ENCODE measurements at regions not wholly inside any gene's neighbourhood (a gene's known extent, or its start where the extent isn't known, plus 50 kb on each side); places are given as distances from the start of the nearest gene placed in this dataset.

DNA sequence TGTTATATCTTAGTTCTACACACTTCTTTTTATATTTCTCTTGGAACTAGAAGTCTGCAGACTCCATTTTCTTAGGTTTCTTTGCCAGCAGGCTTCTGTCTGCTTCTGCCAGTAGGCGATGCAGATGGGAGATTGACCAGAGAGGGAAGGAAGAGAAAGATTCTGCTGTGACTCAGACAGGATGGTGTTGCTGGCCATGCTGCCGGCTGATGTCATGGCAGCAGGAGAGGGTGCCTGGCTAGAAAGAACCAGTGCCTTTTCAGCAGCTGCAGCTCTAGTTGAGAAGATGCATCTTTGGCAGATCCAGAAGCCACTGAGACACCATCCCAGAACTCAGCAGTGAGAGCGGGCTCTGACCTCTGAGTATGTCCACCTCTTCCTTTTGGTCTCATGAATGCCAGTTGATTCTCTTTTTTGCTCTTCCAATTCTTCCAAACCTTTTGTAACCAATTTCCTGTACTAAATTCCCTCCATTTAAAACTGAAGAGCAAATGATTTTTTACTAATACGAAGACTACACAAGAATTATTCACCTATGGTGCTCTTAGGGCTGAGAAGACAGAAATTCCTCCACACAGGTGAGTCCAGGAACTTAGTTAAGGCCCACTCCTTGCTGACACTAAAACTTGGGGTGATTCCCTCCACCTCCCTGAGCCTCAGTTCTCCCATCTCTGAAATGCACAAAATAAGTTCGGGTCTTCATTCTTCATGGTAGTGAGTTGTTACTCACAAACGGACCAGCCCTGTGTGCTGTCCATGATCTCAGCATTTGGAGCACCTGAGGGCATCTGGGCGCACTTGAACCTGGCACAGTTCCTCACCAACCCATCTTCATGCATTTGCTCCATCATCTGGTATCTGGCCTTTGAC is 200.7 kb downstream of the MYCN start:
- DNase-seq: no peak

DNA sequence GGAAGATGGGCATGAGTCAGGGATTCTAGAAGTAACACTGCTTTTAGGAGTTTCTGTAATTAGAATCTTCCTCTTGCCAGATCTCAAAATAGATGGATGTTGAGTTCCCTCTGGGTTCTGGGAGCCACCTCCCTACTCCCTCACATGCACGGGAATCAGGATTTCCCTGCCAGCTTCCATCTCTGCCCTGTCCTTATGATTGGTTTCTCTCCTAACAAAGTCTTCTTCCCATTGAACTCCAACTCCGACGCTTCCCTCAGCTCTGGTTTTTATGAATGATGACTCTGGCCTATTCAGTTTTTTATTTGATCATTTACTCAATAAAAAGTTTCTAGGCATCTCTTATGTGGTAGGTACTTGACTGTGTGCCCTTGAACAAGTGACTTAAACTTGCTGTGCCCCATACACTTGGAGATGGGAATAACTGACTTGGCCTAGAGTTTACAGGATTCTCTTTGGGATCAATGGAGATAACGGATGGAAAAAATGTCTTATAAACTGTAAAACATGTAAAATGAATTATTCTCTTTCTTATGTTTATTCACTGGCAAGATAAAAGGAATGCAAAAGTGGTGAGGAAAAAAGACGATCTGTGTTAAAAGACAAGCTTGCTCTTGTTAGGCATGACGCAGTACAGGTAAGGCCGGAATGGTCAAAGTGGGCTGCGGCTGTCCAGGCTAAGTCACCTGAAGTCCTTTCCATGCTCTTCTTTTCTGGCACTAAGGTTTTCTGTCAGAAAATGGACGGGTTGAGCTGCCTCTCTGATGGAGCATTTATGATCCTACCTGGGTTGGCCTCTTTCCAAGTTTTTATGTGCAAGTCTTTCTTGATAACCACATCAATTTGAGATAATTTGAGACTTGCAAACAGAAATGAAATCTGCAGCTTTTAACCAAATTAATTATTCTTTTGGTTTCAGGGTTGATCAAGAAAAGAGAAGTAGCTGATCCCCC is 199.6 kb downstream of the MYCN start:
- peak; percentile 17 for DNase-seq

- no peak for DNase-seq
Observed at GRCh38 chr2:16138811-16139662, 198.7 kb downstream of the MYCN start.

DNA sequence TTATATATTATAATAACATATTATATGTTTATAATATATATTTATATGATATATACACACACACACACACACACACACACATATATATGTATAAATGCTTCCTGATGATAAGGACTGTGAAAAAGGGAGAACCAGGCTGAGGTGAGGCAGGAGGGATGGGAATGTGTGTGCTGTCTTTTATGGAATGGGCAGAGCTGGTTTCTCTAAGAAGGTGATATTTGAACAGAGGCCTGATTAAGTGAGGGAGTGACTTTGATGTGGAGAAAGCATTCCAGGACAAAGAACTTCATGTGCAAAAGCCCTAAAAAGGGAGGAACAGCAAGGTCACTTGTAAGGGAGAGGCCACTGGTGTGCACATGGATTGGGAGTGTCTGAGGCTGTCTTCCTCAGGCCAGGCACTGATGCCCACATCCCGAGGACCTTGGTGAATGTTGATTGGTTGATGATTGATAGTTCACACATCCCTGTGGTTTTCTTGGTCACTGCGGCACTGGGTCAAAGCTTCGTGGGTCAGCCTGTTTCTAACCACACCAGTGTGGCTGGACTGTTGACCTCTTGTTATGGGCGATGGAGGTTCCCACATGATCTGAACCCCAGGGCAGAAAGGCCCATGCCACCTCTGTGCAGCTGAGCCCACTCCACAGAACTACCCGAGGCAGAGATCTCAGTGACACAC is 196.9 kb downstream of the MYCN start:
- no peak for DNase-seq

DNA sequence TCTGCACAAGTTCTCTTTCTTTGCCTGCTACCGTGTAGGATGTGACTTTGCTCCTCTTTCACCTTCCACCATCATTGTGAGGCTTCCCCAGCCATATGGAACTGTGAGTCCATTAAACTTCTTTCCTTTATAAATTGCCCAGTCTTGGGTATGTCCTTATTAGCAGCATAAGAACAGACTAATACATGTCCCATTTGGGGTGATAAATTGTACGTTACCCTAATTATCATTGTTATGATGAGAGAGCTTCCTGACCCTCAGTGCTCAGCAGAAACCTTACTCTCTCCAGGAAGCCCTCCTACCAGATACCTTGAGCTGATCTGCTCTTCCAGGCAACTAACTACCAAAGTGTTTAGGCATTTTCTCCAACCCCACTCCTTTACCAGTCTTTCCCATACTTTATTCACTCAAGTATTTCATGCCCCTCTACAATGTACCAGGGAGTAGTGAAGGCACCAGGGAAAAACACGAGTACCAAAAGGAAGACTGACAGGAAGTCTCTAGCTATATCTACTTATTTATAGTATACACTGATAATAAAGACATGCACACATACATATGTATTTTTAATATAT is 196.2 kb downstream of the MYCN start:
- no peak for DNase-seq

DNA sequence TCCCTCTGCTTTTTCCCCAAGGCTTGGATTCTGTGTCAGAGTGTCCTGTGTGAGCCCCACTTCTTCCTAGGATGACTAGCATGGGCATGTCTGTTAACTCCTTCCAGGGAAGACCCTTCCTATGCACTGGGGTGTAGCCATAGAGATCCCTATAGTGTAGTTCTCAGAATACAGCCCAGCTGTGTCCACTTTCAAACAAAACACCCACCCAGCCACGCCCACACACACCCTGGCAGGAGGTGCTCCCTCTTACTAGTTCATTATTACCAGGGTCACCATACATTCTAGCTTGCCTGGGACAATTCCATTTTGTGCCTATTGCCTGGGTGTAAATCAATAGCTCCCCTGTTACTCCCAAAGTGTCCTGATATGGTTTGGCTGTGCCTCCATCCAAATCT is 195.6 kb downstream of the MYCN start:
- no peak for DNase-seq

DNA sequence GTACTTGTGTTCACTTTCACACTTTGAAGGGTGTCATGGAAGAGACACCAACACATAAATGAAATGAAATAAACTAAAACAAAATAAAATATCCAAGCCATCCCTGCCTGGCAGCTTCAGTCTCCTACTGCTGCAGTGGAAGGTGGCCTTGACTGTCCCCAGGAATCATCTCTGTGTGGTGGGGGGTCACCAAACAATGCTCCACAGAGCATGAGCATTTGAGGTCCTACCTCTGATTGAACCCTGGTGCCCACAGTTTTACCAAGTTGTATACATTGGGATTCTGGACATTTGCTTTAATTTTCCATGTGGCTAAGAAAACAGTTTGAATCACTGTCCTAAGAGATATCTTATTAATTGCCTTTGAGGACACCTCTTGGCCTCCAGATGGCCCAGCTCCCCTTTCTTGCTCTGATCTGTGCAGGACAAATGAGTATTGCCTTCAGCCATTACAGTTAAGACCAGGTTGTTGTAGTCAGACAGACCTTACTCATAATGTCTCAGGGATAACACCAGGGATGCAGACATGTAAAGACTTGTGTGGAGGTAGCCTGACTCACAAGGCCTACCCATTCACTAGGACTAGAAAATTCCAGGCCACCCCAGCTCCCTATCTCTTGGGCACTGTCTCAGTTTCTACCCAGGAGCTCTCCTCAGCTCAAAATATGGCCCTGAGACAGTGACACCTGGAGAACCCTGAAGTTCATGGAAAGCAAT is 195.0 kb downstream of the MYCN start:
- no peak for DNase-seq

GRCh38 chr2:16134436-16135165 is 194.3 kb downstream of the MYCN start:
- no peak for DNase-seq

DNA sequence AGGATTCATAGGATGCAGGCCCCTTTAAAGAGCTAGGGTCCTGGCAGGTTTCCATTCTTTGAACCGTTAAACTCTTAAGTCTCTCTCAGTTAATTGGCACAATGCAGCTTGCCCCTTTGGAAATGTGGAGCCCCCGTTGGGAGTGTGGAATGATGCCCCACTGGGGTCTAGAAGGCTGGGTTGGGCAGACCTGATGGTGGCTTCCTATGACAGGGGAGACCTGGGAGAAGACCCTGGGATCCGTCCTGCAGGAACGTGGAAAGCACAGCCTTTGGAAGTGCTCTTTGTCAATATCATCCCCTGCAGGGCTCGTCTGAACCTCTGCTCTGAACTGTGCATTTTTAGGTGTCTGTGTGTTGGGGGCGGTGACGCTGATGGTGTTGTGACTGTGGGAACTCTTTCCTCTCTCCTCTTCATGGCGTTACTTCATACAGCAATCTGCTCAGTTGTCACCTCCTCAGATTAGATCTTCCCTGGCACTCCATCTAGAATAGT is 190.6 kb downstream of the MYCN start:
- DNase-seq: no peak

DNA sequence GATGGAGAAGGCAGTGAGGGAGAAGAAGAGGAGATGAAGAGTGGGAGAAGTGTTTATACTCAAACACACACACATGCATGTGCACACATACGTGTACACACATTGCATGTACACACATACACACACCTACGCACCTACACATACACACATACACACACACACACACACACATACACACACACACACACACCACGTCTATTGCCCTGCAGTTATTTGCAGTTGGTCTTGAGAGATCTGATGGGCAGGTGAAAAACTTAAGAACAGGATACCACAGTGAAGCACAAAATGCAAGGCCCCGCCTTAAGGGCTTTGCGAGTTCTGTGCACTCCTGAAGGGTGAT is 190.2 kb downstream of the MYCN start:
- peak; percentile 29 for DNase-seq

DNA sequence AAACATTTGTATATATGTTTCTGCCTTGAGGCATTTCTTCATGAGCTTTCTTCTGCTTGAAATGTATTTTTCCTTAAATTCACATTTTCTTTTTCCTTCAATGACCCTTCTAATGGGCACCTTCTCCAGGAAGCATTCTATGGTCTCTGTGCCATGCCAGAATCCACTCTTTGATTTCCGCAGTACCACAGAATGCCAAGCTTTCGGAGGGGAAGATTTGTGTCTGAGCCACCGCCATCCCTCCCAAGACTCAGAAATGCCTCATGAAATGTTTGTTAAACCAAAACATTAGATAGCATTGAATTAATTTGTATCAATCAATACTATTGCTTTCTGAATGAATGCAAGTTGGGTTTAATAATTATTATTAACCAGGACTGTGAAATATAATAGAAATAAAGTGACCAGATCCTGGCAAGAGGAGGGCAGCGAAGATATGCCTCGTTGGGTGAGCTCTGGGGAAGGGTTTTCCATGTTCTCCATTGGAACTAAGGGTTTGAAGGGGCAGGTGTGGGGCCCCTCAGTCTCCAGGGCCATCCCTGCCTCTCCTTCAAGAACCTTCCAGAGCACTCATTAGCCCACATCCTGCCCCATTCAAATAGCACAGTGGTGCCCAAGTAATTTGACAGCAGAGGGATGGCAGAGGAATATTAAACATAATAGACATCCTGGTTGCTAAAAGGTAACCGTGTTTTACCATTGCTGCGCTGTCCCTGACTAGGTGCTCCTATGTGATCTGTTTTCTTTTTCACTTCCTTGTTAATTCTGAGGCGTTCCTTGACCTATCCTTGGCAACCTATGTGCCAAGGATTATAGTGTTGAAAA is 189.6 kb downstream of the MYCN start:
- DNase-seq: no peak

GRCh38 chr2:16128746-16129610 is 188.6 kb downstream of the MYCN start:
- no peak for DNase-seq

DNA sequence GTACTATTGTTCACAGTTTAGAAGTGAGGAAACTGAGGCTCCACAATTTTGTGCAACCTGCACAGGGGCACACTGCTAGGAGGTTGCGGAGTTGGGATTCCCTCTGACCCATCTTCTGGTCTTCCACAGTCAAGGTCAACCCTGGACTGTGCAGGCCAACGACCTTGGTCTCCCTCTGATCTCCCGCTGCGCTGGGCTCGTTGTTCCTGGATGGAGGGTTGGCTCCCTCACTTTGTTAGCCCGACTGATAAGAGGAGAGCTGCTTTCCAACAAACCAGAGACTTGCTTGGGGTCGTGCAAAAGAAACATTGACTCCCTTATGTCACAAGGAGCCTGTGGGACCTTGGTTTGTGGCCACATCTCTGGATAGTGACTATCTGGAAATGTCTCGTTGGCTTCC is 187.6 kb downstream of the MYCN start:
- no peak for DNase-seq

GRCh38 chr2:16127276-16127940 is 187.1 kb downstream of the MYCN start:
- no peak for DNase-seq

- no peak for DNase-seq
Observed at GRCh38 chr2:16126517-16127275, 186.3 kb downstream of the MYCN start.

- no peak for DNase-seq
Observed at GRCh38 chr2:16125614-16126516, 185.5 kb downstream of the MYCN start.

Data from DMS79 (cell line).